ENCODE measurements at regions not wholly inside any gene's neighbourhood (a gene's known extent, or its start where the extent isn't known, plus 50 kb on each side); places are given as distances from the start of the nearest gene placed in this dataset.
"Not testable (repeated sequence)": the region's sequence is repeated elsewhere in the genome, so short reads cannot be mapped to it uniquely, and the experiment has no call there.

- FAIRE-seq (no peak), DNase-seq (ENCODE audit: low spot score) (no peak)
These were observed 458.2 kb upstream of the KLF6 start for GRCh38 chr10:4243169-4243568.

- FAIRE-seq (no peak), DNase-seq (ENCODE audit: low spot score) (no peak)
These were observed 457.6 kb upstream of the KLF6 start for GRCh38 chr10:4242561-4243035.

GRCh38 chr10:4241724-4242345 is 456.8 kb upstream of the KLF6 start:
- DNase-seq (ENCODE audit: low spot score) (peak; percentile 52), FAIRE-seq (no peak)

- DNase-seq (ENCODE audit: low spot score) (no peak), FAIRE-seq (peak; percentile 46)
These were observed 455.7 kb upstream of the KLF6 start for GRCh38 chr10:4240608-4241197.

- DNase-seq (ENCODE audit: low spot score) (no peak), FAIRE-seq (no peak)
These were observed 454.2 kb upstream of the KLF6 start for GRCh38 chr10:4239186-4239585.

GRCh38 chr10:4236905-4237304 is 451.9 kb upstream of the KLF6 start:
- not testable (repeated sequence) for DNase-seq (ENCODE audit: low spot score); FAIRE-seq

- DNase-seq (ENCODE audit: low spot score) (no peak), FAIRE-seq (no peak)
These were observed 449.7 kb upstream of the KLF6 start for GRCh38 chr10:4234661-4235060.

GRCh38 chr10:4231439-4231838 is 446.4 kb upstream of the KLF6 start:
- DNase-seq (ENCODE audit: low spot score) (no peak), FAIRE-seq (no peak)

- DNase-seq (ENCODE audit: low spot score) = no peak
- FAIRE-seq = no peak
These were observed 445.0 kb upstream of the KLF6 start for GRCh38 chr10:4230036-4230435.

GRCh38 chr10:4229106-4229505 is 444.1 kb upstream of the KLF6 start:
- FAIRE-seq = no peak
- no peak for DNase-seq (ENCODE audit: low spot score)

GRCh38 chr10:4227586-4227985 is 442.6 kb upstream of the KLF6 start:
- no peak for DNase-seq (ENCODE audit: low spot score)
- FAIRE-seq = no peak

- DNase-seq (ENCODE audit: low spot score) (no peak), FAIRE-seq (no peak)
These were observed 442.0 kb upstream of the KLF6 start for GRCh38 chr10:4226941-4227540.

GRCh38 chr10:4224178-4224577 is 439.2 kb upstream of the KLF6 start:
- FAIRE-seq = no peak
- no peak for DNase-seq (ENCODE audit: low spot score)

- DNase-seq (ENCODE audit: low spot score); FAIRE-seq: not testable (repeated sequence)
These were observed 436.3 kb upstream of the KLF6 start for GRCh38 chr10:4221310-4221709.

GRCh38 chr10:4219901-4220300 is 434.9 kb upstream of the KLF6 start:
- FAIRE-seq (no peak), DNase-seq (ENCODE audit: low spot score) (no peak)

- FAIRE-seq = no peak
These were observed 432.6 kb upstream of the KLF6 start for GRCh38 chr10:4217653-4218052.

GRCh38 chr10:4217187-4217586 is 432.2 kb upstream of the KLF6 start:
- FAIRE-seq (no peak), DNase-seq (ENCODE audit: low spot score) (no peak)

More at GRCh38 chr10:4217653-4218052, 432.6 kb upstream of the KLF6 start:
- no peak for DNase-seq (ENCODE audit: low spot score)

GRCh38 chr10:4216726-4217125 is 431.7 kb upstream of the KLF6 start:
- no peak for FAIRE-seq

GRCh38 chr10:4215963-4216575 is 431.1 kb upstream of the KLF6 start:
- FAIRE-seq = no peak

More at GRCh38 chr10:4216726-4217125, 431.7 kb upstream of the KLF6 start:
- no peak for DNase-seq (ENCODE audit: low spot score)

GRCh38 chr10:4215485-4215884 is 430.5 kb upstream of the KLF6 start:
- no peak for DNase-seq (ENCODE audit: low spot score)
- no peak for FAIRE-seq

More at GRCh38 chr10:4215963-4216575, 431.1 kb upstream of the KLF6 start:
- DNase-seq (ENCODE audit: low spot score) = no peak

- DNase-seq (ENCODE audit: low spot score) (no peak), FAIRE-seq (no peak)
These were observed 429.9 kb upstream of the KLF6 start for GRCh38 chr10:4214908-4215307.

GRCh38 chr10:4213441-4213840 is 428.4 kb upstream of the KLF6 start:
- FAIRE-seq (no peak), DNase-seq (ENCODE audit: low spot score) (no peak)
